ENCODE measurements at regions not wholly inside any gene's neighbourhood (a gene's known extent, or its start where the extent isn't known, plus 50 kb on each side); places are given as distances from the start of the nearest gene placed in this dataset.
"Not testable (repeated sequence)": the region's sequence is repeated elsewhere in the genome, so short reads cannot be mapped to it uniquely, and the experiment has no call there.

DNA sequence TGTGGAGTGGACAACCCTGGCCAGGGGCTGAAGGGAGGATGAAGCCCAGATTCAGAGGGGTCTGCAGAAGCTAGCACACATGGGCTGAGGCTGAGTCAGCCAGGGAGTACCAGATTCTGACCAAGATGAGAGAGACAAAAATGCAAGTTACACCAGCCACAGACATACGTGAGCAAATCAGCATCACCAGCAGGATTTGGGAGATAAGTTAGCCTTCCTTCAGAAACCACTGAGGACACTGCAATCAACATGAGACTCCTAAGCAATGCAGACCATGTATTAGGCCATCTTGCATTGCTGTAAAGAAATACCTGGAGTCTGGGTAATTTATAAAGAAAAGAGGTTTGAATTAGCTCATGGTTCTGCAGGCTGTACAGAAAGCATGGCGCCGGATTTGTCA lies 57.0 kb upstream of the PAGE5 start:
- FAIRE-seq: no peak
- TF ChIP-seq, protein P1, sequence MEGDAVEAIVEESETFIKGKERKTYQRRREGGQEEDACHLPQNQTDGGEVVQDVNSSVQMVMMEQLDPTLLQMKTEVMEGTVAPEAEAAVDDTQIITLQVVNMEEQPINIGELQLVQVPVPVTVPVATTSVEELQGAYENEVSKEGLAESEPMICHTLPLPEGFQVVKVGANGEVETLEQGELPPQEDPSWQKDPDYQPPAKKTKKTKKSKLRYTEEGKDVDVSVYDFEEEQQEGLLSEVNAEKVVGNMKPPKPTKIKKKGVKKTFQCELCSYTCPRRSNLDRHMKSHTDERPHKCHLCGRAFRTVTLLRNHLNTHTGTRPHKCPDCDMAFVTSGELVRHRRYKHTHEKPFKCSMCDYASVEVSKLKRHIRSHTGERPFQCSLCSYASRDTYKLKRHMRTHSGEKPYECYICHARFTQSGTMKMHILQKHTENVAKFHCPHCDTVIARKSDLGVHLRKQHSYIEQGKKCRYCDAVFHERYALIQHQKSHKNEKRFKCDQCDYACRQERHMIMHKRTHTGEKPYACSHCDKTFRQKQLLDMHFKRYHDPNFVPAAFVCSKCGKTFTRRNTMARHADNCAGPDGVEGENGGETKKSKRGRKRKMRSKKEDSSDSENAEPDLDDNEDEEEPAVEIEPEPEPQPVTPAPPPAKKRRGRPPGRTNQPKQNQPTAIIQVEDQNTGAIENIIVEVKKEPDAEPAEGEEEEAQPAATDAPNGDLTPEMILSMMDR (IDR thresholded peaks at IDR 0.05): no peak

DNA sequence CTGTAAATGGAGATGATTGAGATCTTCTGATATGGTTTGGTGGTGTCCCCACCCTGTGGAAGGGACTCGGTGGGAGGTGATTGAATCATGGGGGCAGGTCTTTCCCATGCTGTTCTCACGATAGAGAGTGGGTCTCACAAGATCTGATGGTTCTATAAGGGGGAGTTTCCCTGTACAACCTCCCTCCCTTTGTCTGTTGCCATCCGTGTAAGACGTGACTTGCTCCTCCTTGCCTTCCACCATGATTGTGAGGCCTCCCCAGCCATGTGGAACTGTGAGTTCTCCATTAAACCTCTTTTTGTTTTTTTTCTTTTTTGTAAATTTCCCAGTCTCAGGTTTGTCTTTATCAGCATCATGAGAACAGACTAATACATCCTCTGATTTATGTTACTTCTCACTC lies 55.1 kb upstream of the PAGE5 start:
- H3K9me3 ChIP-seq; ATAC-seq; H3K4me3 ChIP-seq; H3K36me3 ChIP-seq; H3K27ac ChIP-seq; H3K4me1 ChIP-seq; DNase-seq; H3K27me3 ChIP-seq; intact Hi-C loops (cut with DNase I); FAIRE-seq: not testable (repeated sequence)
- WGBS, 2 donors: 39 to 75% methylated on average over 4 of the region's 4 CpGs

More for the DNA sequence above, 57.0 kb upstream of the PAGE5 start:
- no peak overlapping the region for H3K27ac ChIP-seq
- no peak overlapping the region for H3K4me3 ChIP-seq
- 76 to 86% methylated on average over 3 of the region's 3 CpGs for WGBS, 2 donors
- peaks cover 0 to 7% (median 0%) of the 10 kb centered on the region in 4 donors for H3K27me3 ChIP-seq
- intact Hi-C loops (cut with DNase I): no loop called here
- DNase-seq (no peak), ATAC-seq (no peak)
- no peaks in the 10 kb centered on the region for H3K9me3 ChIP-seq
- no peaks in the 10 kb centered on the region for H3K36me3 ChIP-seq
- H3K4me1 ChIP-seq: no peaks in the 10 kb centered on the region

DNA sequence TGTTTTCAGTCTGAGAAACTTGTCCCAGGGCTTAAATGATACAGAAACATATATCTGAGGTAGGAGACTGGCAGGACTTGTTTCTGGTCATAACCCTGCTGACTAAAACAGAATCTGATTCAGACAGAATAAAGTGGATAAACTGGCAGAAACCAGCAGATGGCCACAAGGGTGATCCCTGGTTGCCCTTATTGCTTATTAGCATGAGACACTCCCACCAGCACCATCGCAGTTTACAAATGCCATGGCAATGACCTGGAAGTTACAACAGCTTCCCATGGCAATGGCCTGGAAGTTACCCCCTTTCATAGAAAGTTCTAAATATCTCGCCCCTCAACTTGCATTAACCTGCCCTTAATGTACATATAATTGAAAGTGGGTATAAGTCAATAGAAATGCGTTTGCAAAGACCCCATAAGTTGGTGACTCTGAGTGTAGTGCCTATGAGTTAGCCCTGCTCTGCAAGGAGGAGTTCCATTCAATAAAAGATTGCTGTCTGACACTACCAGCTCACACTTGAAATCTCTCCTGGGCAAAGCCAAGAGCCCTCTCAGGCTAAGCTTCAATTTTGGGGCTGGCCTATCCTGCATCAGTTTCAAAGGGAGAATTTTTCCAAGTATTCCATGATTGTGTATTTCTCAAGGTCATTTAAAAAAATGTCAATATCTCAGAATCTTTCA lies 52.9 kb upstream of the PAGE5 start:
- ATAC-seq (no peak), FAIRE-seq (no peak)

DNA sequence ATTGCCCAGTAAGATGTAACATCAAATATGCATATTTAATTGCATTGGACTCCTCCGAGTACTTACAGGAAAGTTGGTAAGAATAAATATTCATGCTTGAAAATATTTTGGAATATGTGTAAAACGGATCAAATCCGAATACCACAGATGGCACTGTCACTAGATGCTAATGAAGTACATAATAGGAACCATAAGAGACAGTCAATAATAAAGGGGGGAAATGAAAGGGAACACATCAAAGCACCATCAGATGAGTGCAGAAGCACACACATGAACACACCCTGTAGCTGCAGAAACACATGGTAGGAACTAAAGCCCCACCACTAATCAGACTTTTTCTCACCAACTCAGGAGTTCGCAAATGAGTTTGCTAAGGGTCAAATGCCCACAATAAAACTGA lies 52.2 kb upstream of the PAGE5 start:
- Histone ChIP-seq H3K36me3 (no peaks in the 10 kb centered on the region), H3K27me3 (peaks cover 0 to 7% (median 0%) of the 10 kb centered on the region in 4 donors), H3K9me3 (no peaks in the 10 kb centered on the region), H3K4me1 (no peaks in the 10 kb centered on the region), H3K4me3 (no peak overlapping the region), H3K27ac (no peak overlapping the region)
- TF ChIP-seq, protein P1 (IDR thresholded peaks at IDR 0.05): no peak
- intact Hi-C loops (cut with DNase I): no loop called here
- DNase-seq: no peak
- WGBS, 2 donors: 71 to 77% methylated on average over 4 of the region's 4 CpGs
- no peak for FAIRE-seq
- ATAC-seq: no peak

More for the DNA sequence above, 52.9 kb upstream of the PAGE5 start:
- TF ChIP-seq, protein P1 (IDR thresholded peaks at IDR 0.05): no peak
- no peak for DNase-seq
- no peak overlapping the region for H3K4me3 ChIP-seq
- H3K36me3 ChIP-seq: no peaks in the 10 kb centered on the region
- no peaks in the 10 kb centered on the region for H3K4me1 ChIP-seq
- 45 to 62% methylated on average over 3 of the region's 3 CpGs for WGBS, 2 donors
- no peak overlapping the region for H3K27ac ChIP-seq
- H3K27me3 ChIP-seq: peaks cover 0 to 7% (median 0%) of the 10 kb centered on the region in 4 donors
- intact Hi-C loops (cut with DNase I): no loop called here
- no peaks in the 10 kb centered on the region for H3K9me3 ChIP-seq

DNA sequence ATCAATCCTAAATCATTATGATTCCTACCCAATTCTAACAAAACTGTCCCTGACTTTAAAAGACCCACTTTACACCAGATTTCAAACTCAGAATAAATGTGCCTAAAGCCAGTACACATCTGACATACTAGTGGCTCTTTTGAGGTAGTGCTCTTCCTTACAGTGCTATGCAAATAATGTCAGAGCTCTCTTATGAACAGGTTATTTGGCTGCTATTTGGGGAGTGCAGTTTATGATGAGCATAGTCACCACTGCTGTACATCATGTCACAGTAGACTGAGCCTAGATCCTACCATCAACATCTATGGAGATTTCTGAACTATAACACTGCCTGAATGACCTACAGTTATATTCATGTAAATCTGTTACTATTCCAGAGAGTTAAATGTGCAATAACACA lies 50.4 kb upstream of the PAGE5 start:
- Histone ChIP-seq H3K4me3 (no peak overlapping the region), H3K9me3 (no peaks in the 10 kb centered on the region), H3K27me3 (peaks cover 0 to 12% (median 0%) of the 10 kb centered on the region in 4 donors), H3K36me3 (no peaks in the 10 kb centered on the region), H3K27ac (no peak overlapping the region), H3K4me1 (no peaks in the 10 kb centered on the region)
- FAIRE-seq: no peak
- ATAC-seq: no peak
- TF ChIP-seq, protein P1 (IDR thresholded peaks at IDR 0.05): no peak
- no peak for DNase-seq
- intact Hi-C loops (cut with DNase I): no loop called here

All from pancreas (tissue), 10 donors.